ENCODE measurements at regions not wholly inside any gene's neighbourhood (a gene's known extent, or its start where the extent isn't known, plus 50 kb on each side); places are given as distances from the start of the nearest gene placed in this dataset.

DNA sequence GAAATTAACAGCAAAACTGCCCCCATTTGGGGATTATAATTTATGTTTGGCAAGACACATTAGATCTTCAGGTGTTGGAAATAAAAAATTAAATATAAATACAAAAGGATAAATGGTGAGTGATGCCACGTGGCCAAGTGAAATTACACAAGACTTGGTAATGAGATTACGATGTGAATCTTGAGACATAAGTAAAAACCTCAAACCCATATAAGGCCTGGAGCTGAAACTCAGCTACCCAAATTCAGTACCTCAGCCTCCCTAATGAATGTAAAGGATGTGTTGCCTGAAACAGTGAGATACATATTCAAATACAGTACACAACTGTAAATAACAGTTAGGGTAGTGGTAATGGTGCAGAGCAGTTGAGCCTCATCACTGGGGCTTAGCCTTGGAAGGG lies 1146.6 kb downstream of the OTOL1 start:
- Histone ChIP-seq H3K27ac (ENCODE audit: low read depth in 1 of 2, low read length in 1 of 2) (no peak overlapping the region), H3K9me3 (ENCODE audit: control insufficient read depth in 2 of 2, insufficient read depth in 1 of 2, low read length in 1 of 2) (peaks cover 0 to 17% of the 10 kb centered on the region in 2 donors), H3K36me3 (ENCODE audit: control insufficient read depth in 2 of 2, insufficient read depth in 2 of 2, low read length in 1 of 2) (no peaks in the 10 kb centered on the region), H3K27me3 (ENCODE audit: control insufficient read depth in 2 of 2, insufficient read depth in 1 of 2, low read length in 1 of 2) (no peaks in the 10 kb centered on the region), H3K4me1 (ENCODE audit: control insufficient read depth in 2 of 2, insufficient read depth in 2 of 2, low read length in 2 of 2) (no peaks in the 10 kb centered on the region), H3K4me3 (ENCODE audit: low read length in 2 of 2) (no peak overlapping the region)
- no peak for DNase-seq (ENCODE audit: low read depth in 6 of 9, low spot score in 9 of 9)
- 43% methylated on average over 2 of the region's 2 CpGs for WGBS

GRCh38 chr3:162647321-162647720 lies 1150.7 kb downstream of the OTOL1 start:
- 49% methylated on average over 2 of the region's 2 CpGs for WGBS
- no peak for DNase-seq (ENCODE audit: low read depth in 6 of 9, low spot score in 9 of 9)
- H3K27ac ChIP-seq (ENCODE audit: low read depth in 1 of 2, low read length in 1 of 2), result no peak overlapping the region
- no peaks in the 10 kb centered on the region for H3K4me1 ChIP-seq (ENCODE audit: control insufficient read depth in 2 of 2, insufficient read depth in 2 of 2, low read length in 2 of 2)
- H3K36me3 ChIP-seq (ENCODE audit: control insufficient read depth in 2 of 2, insufficient read depth in 2 of 2, low read length in 1 of 2), result no peaks in the 10 kb centered on the region
- no peaks in the 10 kb centered on the region for H3K27me3 ChIP-seq (ENCODE audit: control insufficient read depth in 2 of 2, insufficient read depth in 1 of 2, low read length in 1 of 2)
- no peak overlapping the region for H3K4me3 ChIP-seq (ENCODE audit: low read length in 2 of 2)
- H3K9me3 ChIP-seq (ENCODE audit: control insufficient read depth in 2 of 2, insufficient read depth in 1 of 2, low read length in 1 of 2), result peaks cover 0 to 10% of the 10 kb centered on the region in 2 donors

DNA sequence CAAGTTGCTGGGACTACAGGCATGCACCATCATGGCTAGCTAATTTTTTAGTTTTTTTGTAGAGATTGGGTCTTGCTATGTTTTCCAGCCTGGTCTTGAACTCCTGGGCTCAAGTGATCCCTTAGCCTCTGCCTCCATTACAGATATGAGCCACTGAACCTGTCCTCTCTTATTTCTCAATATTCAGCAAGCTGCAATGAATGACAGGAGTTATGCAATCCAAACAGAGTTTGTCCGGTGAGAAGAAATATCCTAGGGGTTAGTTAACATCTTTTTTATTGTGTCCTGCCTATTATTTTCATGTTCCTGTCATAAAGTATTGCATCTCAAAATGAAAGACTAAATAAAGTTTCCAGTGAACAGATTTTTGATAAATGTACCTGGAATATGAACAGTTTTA lies 1161.4 kb downstream of the OTOL1 start:
- Histone ChIP-seq H3K27ac (ENCODE audit: low read depth in 1 of 2, low read length in 1 of 2) (no peak overlapping the region), H3K36me3 (ENCODE audit: control insufficient read depth in 2 of 2, insufficient read depth in 2 of 2, low read length in 1 of 2) (no peaks in the 10 kb centered on the region), H3K4me1 (ENCODE audit: control insufficient read depth in 2 of 2, insufficient read depth in 2 of 2, low read length in 2 of 2) (no peaks in the 10 kb centered on the region), H3K4me3 (ENCODE audit: low read length in 2 of 2) (no peak overlapping the region), H3K27me3 (ENCODE audit: control insufficient read depth in 2 of 2, insufficient read depth in 1 of 2, low read length in 1 of 2) (no peaks in the 10 kb centered on the region), H3K9me3 (ENCODE audit: control insufficient read depth in 2 of 2, insufficient read depth in 1 of 2, low read length in 1 of 2) (no peaks in the 10 kb centered on the region)
- no peak for DNase-seq (ENCODE audit: low read depth in 6 of 9, low spot score in 9 of 9)
- 94% methylated on average over 1 of the region's 1 CpG for WGBS

- Histone ChIP-seq H3K4me1 (ENCODE audit: control insufficient read depth in 2 of 2, insufficient read depth in 2 of 2, low read length in 2 of 2) (no peaks in the 10 kb centered on the region), H3K27me3 (ENCODE audit: control insufficient read depth in 2 of 2, insufficient read depth in 1 of 2, low read length in 1 of 2) (no peaks in the 10 kb centered on the region), H3K27ac (ENCODE audit: low read depth in 1 of 2, low read length in 1 of 2) (no peak overlapping the region), H3K36me3 (ENCODE audit: control insufficient read depth in 2 of 2, insufficient read depth in 2 of 2, low read length in 1 of 2) (no peaks in the 10 kb centered on the region), H3K4me3 (ENCODE audit: low read length in 2 of 2) (no peak overlapping the region), H3K9me3 (ENCODE audit: control insufficient read depth in 2 of 2, insufficient read depth in 1 of 2, low read length in 1 of 2) (peaks cover 0 to 3% of the 10 kb centered on the region in 2 donors)
- DNase-seq (ENCODE audit: low read depth in 6 of 9, low spot score in 9 of 9), result no peak
- 94% methylated on average over 1 of the region's 1 CpG for WGBS
Observed at GRCh38 chr3:162665684-162666391, 1169.2 kb downstream of the OTOL1 start.

DNA sequence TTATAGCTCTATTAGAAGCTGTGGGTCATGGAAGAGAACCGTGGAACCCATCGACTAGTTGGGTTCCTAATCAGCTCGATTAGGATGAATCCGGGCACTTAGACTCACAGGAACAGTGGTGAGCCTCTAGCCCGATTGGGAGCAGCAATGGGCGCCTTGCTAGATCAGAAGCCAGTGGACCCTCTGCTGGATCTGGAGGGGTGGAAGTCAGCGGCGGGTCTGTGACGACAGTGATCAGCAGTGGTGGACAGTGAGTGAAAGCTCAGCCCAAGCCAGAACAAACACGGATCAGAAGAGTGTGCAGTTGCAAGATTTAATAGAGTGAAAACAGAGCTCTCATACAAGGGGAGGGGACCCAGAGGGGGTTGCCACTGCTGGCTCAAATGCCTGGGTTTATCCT lies 1170.2 kb downstream of the OTOL1 start:
- Histone ChIP-seq H3K4me3 (ENCODE audit: low read length in 2 of 2) (no peak overlapping the region), H3K36me3 (ENCODE audit: control insufficient read depth in 2 of 2, insufficient read depth in 2 of 2, low read length in 1 of 2) (no peaks in the 10 kb centered on the region), H3K9me3 (ENCODE audit: control insufficient read depth in 2 of 2, insufficient read depth in 1 of 2, low read length in 1 of 2) (peaks cover 0 to 3% of the 10 kb centered on the region in 2 donors), H3K27ac (ENCODE audit: low read depth in 1 of 2, low read length in 1 of 2) (no peak overlapping the region), H3K4me1 (ENCODE audit: control insufficient read depth in 2 of 2, insufficient read depth in 2 of 2, low read length in 2 of 2) (no peaks in the 10 kb centered on the region), H3K27me3 (ENCODE audit: control insufficient read depth in 2 of 2, insufficient read depth in 1 of 2, low read length in 1 of 2) (no peaks in the 10 kb centered on the region)
- 94% methylated on average over 10 of the region's 10 CpGs for WGBS
- DNase-seq (ENCODE audit: low read depth in 6 of 9, low spot score in 9 of 9), result no peak

DNA sequence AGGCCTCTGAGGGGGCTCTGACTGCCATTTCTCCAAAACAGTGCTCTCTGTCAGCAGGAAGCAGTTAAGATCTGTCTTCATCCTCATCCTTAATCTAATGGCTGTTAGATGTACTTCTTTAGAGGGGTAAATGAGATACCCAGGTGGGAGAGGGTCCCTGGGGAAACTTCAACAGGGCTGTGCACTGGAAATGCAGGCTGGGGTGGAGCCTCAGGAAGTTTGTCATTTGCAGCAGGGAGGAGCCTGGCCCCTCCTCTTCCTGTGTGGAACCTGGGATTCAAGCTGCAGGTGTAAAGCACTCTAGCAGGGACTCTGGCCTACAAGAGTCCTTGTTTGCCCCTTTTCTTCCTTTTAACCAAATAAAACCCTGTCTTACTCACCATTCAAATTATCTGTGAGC lies 1173.6 kb downstream of the OTOL1 start:
- H3K4me3 ChIP-seq (ENCODE audit: low read length in 2 of 2), result no peak overlapping the region
- H3K27me3 ChIP-seq (ENCODE audit: control insufficient read depth in 2 of 2, insufficient read depth in 1 of 2, low read length in 1 of 2), result no peaks in the 10 kb centered on the region
- no peak for DNase-seq (ENCODE audit: low read depth in 6 of 9, low spot score in 9 of 9)
- H3K9me3 ChIP-seq (ENCODE audit: control insufficient read depth in 2 of 2, insufficient read depth in 1 of 2, low read length in 1 of 2), result peaks cover 0 to 3% of the 10 kb centered on the region in 2 donors
- no peaks in the 10 kb centered on the region for H3K4me1 ChIP-seq (ENCODE audit: control insufficient read depth in 2 of 2, insufficient read depth in 2 of 2, low read length in 2 of 2)
- H3K36me3 ChIP-seq (ENCODE audit: control insufficient read depth in 2 of 2, insufficient read depth in 2 of 2, low read length in 1 of 2), result no peaks in the 10 kb centered on the region
- H3K27ac ChIP-seq (ENCODE audit: low read depth in 1 of 2, low read length in 1 of 2), result no peak overlapping the region

DNA sequence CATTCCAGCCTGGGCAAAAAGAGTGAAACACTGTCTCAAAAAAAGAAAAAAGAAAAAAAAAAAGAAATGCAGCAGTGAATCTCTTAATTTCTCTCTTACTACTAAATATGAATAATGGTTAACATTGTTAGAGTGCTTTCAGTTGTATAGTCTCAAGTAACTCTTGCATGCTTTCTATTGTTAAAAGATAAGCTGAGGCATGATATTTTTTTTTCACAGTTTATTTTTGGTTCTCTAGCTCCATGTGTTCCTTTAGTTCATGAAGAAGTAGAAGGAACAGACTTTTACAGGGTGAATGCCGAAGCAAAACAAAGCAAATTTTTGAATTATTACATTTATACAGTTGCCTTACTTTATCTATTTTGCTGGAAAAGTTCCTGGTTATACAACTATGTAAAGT lies 1180.9 kb downstream of the OTOL1 start:
- no peak for DNase-seq (ENCODE audit: low read depth in 6 of 9, low spot score in 9 of 9)
- Histone ChIP-seq H3K9me3 (ENCODE audit: control insufficient read depth in 2 of 2, insufficient read depth in 1 of 2, low read length in 1 of 2) (no peaks in the 10 kb centered on the region), H3K27me3 (ENCODE audit: control insufficient read depth in 2 of 2, insufficient read depth in 1 of 2, low read length in 1 of 2) (no peaks in the 10 kb centered on the region), H3K4me1 (ENCODE audit: control insufficient read depth in 2 of 2, insufficient read depth in 2 of 2, low read length in 2 of 2) (no peaks in the 10 kb centered on the region), H3K36me3 (ENCODE audit: control insufficient read depth in 2 of 2, insufficient read depth in 2 of 2, low read length in 1 of 2) (no peaks in the 10 kb centered on the region), H3K27ac (ENCODE audit: low read depth in 1 of 2, low read length in 1 of 2) (no peak overlapping the region), H3K4me3 (ENCODE audit: low read length in 2 of 2) (no peak overlapping the region)
- WGBS, result 92% methylated on average over 1 of the region's 1 CpG

DNA sequence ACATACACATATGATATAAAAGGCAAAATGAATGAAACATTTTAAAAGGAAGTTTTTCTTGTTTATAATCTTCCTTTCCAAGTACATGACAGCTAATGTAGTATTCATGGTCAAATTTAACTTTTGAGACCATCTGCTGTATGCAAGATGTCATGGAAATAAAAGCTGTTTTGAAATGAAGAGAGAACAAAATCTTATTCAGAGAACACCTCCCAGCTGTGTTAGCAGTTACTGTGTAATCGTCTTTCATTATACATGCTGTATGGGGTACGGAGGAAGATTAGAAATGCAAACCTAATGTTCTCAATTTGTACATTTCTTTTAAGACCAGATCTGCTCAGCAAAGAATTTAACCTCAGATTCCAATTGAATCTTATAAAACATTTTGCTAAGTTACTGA lies 1182.3 kb downstream of the OTOL1 start:
- no peak for DNase-seq (ENCODE audit: low read depth in 6 of 9, low spot score in 9 of 9)
- 96% methylated on average over 2 of the region's 2 CpGs for WGBS

DNA sequence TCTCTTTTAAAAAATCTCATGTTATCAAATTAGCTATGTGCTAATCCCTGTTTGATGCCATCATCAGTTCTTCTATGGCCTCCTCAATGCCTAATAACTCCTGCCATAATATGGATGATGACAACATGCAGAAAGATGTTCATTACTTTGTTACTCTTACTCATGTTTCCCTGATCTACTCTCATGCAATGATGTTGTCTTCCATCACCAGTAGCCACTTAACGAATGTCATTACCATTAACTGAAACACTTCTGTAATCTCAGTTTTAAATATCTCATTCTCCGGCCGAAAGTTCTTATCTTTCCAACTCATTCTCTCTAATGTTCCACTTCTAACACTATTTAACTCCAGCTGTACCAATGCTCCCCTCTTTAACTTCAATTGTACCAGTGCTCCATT lies 1187.7 kb downstream of the OTOL1 start:
- H3K4me1 ChIP-seq (ENCODE audit: control insufficient read depth in 2 of 2, insufficient read depth in 2 of 2, low read length in 2 of 2), result no peaks in the 10 kb centered on the region
- no peaks in the 10 kb centered on the region for H3K27me3 ChIP-seq (ENCODE audit: control insufficient read depth in 2 of 2, insufficient read depth in 1 of 2, low read length in 1 of 2)
- DNase-seq (ENCODE audit: low read depth in 6 of 9, low spot score in 9 of 9), result no peak
- no peak overlapping the region for H3K27ac ChIP-seq (ENCODE audit: low read depth in 1 of 2, low read length in 1 of 2)
- 77% methylated on average over 3 of the region's 3 CpGs for WGBS
- no peak overlapping the region for H3K4me3 ChIP-seq (ENCODE audit: low read length in 2 of 2)
- no peaks in the 10 kb centered on the region for H3K36me3 ChIP-seq (ENCODE audit: control insufficient read depth in 2 of 2, insufficient read depth in 2 of 2, low read length in 1 of 2)
- no peaks in the 10 kb centered on the region for H3K9me3 ChIP-seq (ENCODE audit: control insufficient read depth in 2 of 2, insufficient read depth in 1 of 2, low read length in 1 of 2)

More for the DNA sequence above, 1182.3 kb downstream of the OTOL1 start:
- no peak overlapping the region for H3K27ac ChIP-seq (ENCODE audit: low read depth in 1 of 2, low read length in 1 of 2)
- no peaks in the 10 kb centered on the region for H3K27me3 ChIP-seq (ENCODE audit: control insufficient read depth in 2 of 2, insufficient read depth in 1 of 2, low read length in 1 of 2)
- H3K9me3 ChIP-seq (ENCODE audit: control insufficient read depth in 2 of 2, insufficient read depth in 1 of 2, low read length in 1 of 2), result no peaks in the 10 kb centered on the region
- no peak overlapping the region for H3K4me3 ChIP-seq (ENCODE audit: low read length in 2 of 2)
- H3K4me1 ChIP-seq (ENCODE audit: control insufficient read depth in 2 of 2, insufficient read depth in 2 of 2, low read length in 2 of 2), result no peaks in the 10 kb centered on the region
- H3K36me3 ChIP-seq (ENCODE audit: control insufficient read depth in 2 of 2, insufficient read depth in 2 of 2, low read length in 1 of 2), result no peaks in the 10 kb centered on the region
